ENCODE measurements at regions not wholly inside any gene's neighbourhood (a gene's known extent, or its start where the extent isn't known, plus 50 kb on each side); places are given as distances from the start of the nearest gene placed in this dataset.

DNA sequence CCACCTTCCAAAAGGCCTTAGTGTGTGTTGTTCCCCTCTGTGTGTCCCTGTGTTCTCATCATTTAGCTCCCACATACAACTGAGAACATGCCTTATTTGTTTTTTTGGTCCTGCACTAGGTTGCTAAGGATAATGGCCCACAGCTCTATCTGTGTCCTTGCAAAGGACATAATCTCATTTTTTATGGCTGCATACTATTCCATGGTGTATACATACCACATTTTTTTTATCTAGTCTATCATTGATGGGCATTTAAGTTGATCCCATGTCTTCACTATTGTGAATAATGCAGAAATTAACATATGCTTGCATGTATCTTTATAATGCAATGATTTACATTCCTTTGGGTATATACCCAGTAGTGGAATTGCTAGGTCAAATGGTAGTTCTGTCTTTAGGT is 645.7 kb downstream of the PDCD6IP start:
- no peak overlapping the region for H3K4me3 Mint-ChIP-seq
- TF ChIP-seq, protein P1, sequence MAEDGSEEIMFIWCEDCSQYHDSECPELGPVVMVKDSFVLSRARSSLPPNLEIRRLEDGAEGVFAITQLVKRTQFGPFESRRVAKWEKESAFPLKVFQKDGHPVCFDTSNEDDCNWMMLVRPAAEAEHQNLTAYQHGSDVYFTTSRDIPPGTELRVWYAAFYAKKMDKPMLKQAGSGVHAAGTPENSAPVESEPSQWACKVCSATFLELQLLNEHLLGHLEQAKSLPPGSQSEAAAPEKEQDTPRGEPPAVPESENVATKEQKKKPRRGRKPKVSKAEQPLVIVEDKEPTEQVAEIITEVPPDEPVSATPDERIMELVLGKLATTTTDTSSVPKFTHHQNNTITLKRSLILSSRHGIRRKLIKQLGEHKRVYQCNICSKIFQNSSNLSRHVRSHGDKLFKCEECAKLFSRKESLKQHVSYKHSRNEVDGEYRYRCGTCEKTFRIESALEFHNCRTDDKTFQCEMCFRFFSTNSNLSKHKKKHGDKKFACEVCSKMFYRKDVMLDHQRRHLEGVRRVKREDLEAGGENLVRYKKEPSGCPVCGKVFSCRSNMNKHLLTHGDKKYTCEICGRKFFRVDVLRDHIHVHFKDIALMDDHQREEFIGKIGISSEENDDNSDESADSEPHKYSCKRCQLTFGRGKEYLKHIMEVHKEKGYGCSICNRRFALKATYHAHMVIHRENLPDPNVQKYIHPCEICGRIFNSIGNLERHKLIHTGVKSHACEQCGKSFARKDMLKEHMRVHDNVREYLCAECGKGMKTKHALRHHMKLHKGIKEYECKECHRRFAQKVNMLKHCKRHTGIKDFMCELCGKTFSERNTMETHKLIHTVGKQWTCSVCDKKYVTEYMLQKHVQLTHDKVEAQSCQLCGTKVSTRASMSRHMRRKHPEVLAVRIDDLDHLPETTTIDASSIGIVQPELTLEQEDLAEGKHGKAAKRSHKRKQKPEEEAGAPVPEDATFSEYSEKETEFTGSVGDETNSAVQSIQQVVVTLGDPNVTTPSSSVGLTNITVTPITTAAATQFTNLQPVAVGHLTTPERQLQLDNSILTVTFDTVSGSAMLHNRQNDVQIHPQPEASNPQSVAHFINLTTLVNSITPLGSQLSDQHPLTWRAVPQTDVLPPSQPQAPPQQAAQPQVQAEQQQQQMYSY (CRISPR knock-in tag; IDR thresholded peaks at IDR 0.05): no peak
- TF ChIP-seq TEAD4 (CRISPR knock-in tag; IDR thresholded peaks at IDR 0.05): no peak
- no peak for TF ChIP-seq SMAD3 (CRISPR knock-in tag; IDR thresholded peaks at IDR 0.05; ENCODE audit: borderline replicate concordance)
- no peak for TF ChIP-seq RORB (CRISPR knock-in tag; IDR thresholded peaks at IDR 0.05)
- no peak for TF ChIP-seq FOXP1 (CRISPR knock-in tag; IDR thresholded peaks at IDR 0.05; ENCODE audit: borderline replicate concordance)
- H3K27ac Mint-ChIP-seq: no peak overlapping the region
- DNase-seq (ENCODE audit: low spot score) (no peak), ATAC-seq (no peak)
- peaks cover 60% of the 10 kb centered on the region for H3K9me3 Mint-ChIP-seq
- no peaks in the 10 kb centered on the region for H3K4me1 Mint-ChIP-seq
- CTCF ChIA-PET: no interaction called here
- no peaks in the 10 kb centered on the region for H3K27me3 Mint-ChIP-seq (ENCODE audit: low read depth)
- H3K36me3 Mint-ChIP-seq: peaks cover 10% of the 10 kb centered on the region
- POLR2A ChIA-PET: interaction anchor here (0.6 kb wide), 1 partner anchor 1184 kb away, joined by 6 read pairs; no protein-coding TSS in a partner anchor

DNA sequence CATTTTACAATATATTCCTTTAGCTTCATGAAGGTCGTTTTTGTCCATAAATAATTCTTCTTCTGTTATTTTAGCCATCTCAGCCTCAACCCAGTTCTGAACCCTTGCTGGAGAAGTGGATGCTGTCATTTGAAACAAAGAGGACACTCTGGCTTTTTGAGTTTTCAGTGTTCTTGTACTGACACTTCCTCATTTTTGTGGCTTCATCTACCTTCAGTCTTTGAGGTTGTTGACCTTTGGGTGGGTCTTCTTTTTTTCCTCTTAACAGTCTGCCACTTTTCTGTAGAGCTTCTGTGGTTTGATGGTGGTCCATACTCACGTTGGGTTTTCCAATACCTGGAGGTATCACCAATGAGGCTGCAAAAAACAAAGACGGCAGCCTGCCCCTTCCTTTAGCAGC is 650.9 kb downstream of the PDCD6IP start:
- CTCF ChIA-PET: no interaction called here

DNA sequence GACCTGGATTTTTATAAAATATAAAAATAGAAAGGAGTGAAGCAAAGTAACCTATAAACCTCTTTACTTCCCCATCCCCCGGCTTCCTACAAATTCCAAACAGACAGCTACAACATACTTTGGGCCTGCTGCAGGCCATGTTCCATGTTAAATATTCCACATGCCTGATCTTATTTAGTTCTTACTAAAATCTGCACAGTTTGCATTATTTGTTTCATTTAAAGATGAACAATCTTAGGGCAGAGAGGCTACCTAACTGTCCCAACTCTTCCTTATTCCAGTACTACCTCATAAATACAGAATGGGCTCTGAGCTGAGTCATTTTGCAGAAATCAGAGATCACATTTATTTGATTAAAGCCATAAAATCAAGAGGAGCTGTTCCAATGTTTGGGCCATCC is 665.0 kb downstream of the PDCD6IP start:
- H3K4me1 Mint-ChIP-seq: no peaks in the 10 kb centered on the region
- peaks cover 21% of the 10 kb centered on the region for H3K36me3 Mint-ChIP-seq
- TF ChIP-seq, protein P2, sequence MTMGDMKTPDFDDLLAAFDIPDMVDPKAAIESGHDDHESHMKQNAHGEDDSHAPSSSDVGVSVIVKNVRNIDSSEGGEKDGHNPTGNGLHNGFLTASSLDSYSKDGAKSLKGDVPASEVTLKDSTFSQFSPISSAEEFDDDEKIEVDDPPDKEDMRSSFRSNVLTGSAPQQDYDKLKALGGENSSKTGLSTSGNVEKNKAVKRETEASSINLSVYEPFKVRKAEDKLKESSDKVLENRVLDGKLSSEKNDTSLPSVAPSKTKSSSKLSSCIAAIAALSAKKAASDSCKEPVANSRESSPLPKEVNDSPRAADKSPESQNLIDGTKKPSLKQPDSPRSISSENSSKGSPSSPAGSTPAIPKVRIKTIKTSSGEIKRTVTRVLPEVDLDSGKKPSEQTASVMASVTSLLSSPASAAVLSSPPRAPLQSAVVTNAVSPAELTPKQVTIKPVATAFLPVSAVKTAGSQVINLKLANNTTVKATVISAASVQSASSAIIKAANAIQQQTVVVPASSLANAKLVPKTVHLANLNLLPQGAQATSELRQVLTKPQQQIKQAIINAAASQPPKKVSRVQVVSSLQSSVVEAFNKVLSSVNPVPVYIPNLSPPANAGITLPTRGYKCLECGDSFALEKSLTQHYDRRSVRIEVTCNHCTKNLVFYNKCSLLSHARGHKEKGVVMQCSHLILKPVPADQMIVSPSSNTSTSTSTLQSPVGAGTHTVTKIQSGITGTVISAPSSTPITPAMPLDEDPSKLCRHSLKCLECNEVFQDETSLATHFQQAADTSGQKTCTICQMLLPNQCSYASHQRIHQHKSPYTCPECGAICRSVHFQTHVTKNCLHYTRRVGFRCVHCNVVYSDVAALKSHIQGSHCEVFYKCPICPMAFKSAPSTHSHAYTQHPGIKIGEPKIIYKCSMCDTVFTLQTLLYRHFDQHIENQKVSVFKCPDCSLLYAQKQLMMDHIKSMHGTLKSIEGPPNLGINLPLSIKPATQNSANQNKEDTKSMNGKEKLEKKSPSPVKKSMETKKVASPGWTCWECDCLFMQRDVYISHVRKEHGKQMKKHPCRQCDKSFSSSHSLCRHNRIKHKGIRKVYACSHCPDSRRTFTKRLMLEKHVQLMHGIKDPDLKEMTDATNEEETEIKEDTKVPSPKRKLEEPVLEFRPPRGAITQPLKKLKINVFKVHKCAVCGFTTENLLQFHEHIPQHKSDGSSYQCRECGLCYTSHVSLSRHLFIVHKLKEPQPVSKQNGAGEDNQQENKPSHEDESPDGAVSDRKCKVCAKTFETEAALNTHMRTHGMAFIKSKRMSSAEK (CRISPR knock-in tag; IDR thresholded peaks at IDR 0.05; ENCODE audit: borderline replicate concordance): no peak
- TF ChIP-seq, protein P3, sequence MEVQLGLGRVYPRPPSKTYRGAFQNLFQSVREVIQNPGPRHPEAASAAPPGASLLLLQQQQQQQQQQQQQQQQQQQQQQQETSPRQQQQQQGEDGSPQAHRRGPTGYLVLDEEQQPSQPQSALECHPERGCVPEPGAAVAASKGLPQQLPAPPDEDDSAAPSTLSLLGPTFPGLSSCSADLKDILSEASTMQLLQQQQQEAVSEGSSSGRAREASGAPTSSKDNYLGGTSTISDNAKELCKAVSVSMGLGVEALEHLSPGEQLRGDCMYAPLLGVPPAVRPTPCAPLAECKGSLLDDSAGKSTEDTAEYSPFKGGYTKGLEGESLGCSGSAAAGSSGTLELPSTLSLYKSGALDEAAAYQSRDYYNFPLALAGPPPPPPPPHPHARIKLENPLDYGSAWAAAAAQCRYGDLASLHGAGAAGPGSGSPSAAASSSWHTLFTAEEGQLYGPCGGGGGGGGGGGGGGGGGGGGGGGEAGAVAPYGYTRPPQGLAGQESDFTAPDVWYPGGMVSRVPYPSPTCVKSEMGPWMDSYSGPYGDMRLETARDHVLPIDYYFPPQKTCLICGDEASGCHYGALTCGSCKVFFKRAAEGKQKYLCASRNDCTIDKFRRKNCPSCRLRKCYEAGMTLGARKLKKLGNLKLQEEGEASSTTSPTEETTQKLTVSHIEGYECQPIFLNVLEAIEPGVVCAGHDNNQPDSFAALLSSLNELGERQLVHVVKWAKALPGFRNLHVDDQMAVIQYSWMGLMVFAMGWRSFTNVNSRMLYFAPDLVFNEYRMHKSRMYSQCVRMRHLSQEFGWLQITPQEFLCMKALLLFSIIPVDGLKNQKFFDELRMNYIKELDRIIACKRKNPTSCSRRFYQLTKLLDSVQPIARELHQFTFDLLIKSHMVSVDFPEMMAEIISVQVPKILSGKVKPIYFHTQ (CRISPR knock-in tag; IDR thresholded peaks at IDR 0.05): no peak
- TF ChIP-seq EMX1 (CRISPR knock-in tag; IDR thresholded peaks at IDR 0.05) (no peak), PRRX2 (CRISPR knock-in tag; IDR thresholded peaks at IDR 0.05) (no peak), NR1H2 (CRISPR knock-in tag; IDR thresholded peaks at IDR 0.05) (no peak)
- TF ChIP-seq, protein P4, sequence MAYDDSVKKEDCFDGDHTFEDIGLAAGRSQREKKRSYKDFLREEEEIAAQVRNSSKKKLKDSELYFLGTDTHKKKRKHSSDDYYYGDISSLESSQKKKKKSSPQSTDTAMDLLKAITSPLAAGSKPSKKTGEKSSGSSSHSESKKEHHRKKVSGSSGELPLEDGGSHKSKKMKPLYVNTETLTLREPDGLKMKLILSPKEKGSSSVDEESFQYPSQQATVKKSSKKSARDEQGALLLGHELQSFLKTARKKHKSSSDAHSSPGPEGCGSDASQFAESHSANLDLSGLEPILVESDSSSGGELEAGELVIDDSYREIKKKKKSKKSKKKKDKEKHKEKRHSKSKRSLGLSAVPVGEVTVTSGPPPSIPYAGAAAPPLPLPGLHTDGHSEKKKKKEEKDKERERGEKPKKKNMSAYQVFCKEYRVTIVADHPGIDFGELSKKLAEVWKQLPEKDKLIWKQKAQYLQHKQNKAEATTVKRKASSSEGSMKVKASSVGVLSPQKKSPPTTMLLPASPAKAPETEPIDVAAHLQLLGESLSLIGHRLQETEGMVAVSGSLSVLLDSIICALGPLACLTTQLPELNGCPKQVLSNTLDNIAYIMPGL (CRISPR knock-in tag; IDR thresholded peaks at IDR 0.05): no peak
- TF ChIP-seq, protein P5, sequence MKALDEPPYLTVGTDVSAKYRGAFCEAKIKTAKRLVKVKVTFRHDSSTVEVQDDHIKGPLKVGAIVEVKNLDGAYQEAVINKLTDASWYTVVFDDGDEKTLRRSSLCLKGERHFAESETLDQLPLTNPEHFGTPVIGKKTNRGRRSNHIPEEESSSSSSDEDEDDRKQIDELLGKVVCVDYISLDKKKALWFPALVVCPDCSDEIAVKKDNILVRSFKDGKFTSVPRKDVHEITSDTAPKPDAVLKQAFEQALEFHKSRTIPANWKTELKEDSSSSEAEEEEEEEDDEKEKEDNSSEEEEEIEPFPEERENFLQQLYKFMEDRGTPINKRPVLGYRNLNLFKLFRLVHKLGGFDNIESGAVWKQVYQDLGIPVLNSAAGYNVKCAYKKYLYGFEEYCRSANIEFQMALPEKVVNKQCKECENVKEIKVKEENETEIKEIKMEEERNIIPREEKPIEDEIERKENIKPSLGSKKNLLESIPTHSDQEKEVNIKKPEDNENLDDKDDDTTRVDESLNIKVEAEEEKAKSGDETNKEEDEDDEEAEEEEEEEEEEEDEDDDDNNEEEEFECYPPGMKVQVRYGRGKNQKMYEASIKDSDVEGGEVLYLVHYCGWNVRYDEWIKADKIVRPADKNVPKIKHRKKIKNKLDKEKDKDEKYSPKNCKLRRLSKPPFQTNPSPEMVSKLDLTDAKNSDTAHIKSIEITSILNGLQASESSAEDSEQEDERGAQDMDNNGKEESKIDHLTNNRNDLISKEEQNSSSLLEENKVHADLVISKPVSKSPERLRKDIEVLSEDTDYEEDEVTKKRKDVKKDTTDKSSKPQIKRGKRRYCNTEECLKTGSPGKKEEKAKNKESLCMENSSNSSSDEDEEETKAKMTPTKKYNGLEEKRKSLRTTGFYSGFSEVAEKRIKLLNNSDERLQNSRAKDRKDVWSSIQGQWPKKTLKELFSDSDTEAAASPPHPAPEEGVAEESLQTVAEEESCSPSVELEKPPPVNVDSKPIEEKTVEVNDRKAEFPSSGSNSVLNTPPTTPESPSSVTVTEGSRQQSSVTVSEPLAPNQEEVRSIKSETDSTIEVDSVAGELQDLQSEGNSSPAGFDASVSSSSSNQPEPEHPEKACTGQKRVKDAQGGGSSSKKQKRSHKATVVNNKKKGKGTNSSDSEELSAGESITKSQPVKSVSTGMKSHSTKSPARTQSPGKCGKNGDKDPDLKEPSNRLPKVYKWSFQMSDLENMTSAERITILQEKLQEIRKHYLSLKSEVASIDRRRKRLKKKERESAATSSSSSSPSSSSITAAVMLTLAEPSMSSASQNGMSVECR (CRISPR knock-in tag; IDR thresholded peaks at IDR 0.05; ENCODE audit: borderline replicate concordance): no peak

More for the DNA sequence above, 650.9 kb downstream of the PDCD6IP start:
- DNase-seq (ENCODE audit: low spot score) (no peak), ATAC-seq (no peak)
- H3K4me1 Mint-ChIP-seq: no peaks in the 10 kb centered on the region
- peaks cover under 1% of the 10 kb centered on the region for H3K36me3 Mint-ChIP-seq
- POLR2A ChIA-PET: no interaction called here
- TF ChIP-seq NFE2L1 (CRISPR knock-in tag; IDR thresholded peaks at IDR 0.05) (no peak), ZNF138 (CRISPR knock-in tag; conservative IDR thresholded peaks at IDR 0.05) (no peak), GRHL2 (CRISPR knock-in tag; IDR thresholded peaks at IDR 0.05; ENCODE audit: insufficient replicate concordance, severe bottlenecking) (no peak)
- TF ChIP-seq, protein P6, sequence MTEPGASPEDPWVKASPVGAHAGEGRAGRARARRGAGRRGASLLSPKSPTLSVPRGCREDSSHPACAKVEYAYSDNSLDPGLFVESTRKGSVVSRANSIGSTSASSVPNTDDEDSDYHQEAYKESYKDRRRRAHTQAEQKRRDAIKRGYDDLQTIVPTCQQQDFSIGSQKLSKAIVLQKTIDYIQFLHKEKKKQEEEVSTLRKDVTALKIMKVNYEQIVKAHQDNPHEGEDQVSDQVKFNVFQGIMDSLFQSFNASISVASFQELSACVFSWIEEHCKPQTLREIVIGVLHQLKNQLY (CRISPR knock-in tag; IDR thresholded peaks at IDR 0.05): no peak
- H3K4me3 Mint-ChIP-seq: no peak overlapping the region
- H3K27me3 Mint-ChIP-seq (ENCODE audit: low read depth): no peaks in the 10 kb centered on the region
- H3K27ac Mint-ChIP-seq: no peak overlapping the region
- H3K9me3 Mint-ChIP-seq: peaks cover 63% of the 10 kb centered on the region

More for the DNA sequence above, 665.0 kb downstream of the PDCD6IP start:
- ATAC-seq: no peak
- H3K9me3 Mint-ChIP-seq: peaks cover 31% of the 10 kb centered on the region
- H3K27me3 Mint-ChIP-seq (ENCODE audit: low read depth): no peaks in the 10 kb centered on the region; the same call in 1 of the 2 replicates
- no peak for DNase-seq (ENCODE audit: low spot score)
- H3K27ac Mint-ChIP-seq: no peak overlapping the region
- POLR2A ChIA-PET: no interaction called here
- H3K4me3 Mint-ChIP-seq: no peak overlapping the region
- CTCF ChIA-PET: no interaction called here

Data from WTC11 (cell line).